Endothelial cell of umbilical vein (primary cell): ENCODE measurements at regions not wholly inside any gene's neighbourhood (a gene's known extent, or its start where the extent isn't known, plus 50 kb on each side); places are given as distances from the start of the nearest gene placed in this dataset.

ENCODE experiments used
- CTCF ChIP-seq, 2 donors: IDR thresholded peaks; 1 replicate in 1 of 2; 2 replicates in 1 of 2; pipeline ENCODE4 v1.5.1; 2011; ENCODE audit warnings: low read length in 2 of 2, mild to moderate bottlenecking in 2 of 2, moderate library complexity in 2 of 2, control low read depth in 1 of 2, inconsistent platforms in 1 of 2, low read depth in 1 of 2; ENCODE audit not compliant: insufficient read depth in 1 of 2; ENCODE audit errors: extremely low read depth in 1 of 2
- EZH2 ChIP-seq: IDR thresholded peaks from 2 replicates; pipeline ENCODE4 v1.6.1; 2012; ENCODE audit warnings: borderline replicate concordance, low read depth, mild to moderate bottlenecking, moderate library complexity, low read length, inconsistent platforms; ENCODE audit not compliant: severe bottlenecking
- FOS ChIP-seq: IDR thresholded peaks from 2 replicates; pipeline ENCODE4 v1.6.1; 2011; ENCODE audit warnings: mild to moderate bottlenecking, low read length, moderate library complexity, borderline replicate concordance; ENCODE audit not compliant: insufficient read depth
- JUN ChIP-seq: IDR thresholded peaks from 2 replicates; pipeline ENCODE4 v1.6.1; 2011; ENCODE audit warnings: borderline replicate concordance, low read depth; ENCODE audit not compliant: insufficient read length, insufficient read depth
- MAX ChIP-seq: IDR thresholded peaks from 2 replicates; pipeline ENCODE4 v1.6.1; 2011; ENCODE audit not compliant: insufficient read depth, insufficient read length
- MYC ChIP-seq: IDR thresholded peaks from one replicate; pipeline ENCODE4 v1.6.1; 2011; ENCODE audit warnings: mild to moderate bottlenecking, low read depth, low read length
- POLR2A ChIP-seq: IDR thresholded peaks from 2 replicates; pipeline ENCODE4 v1.6.1; 2012; ENCODE audit warnings: low read depth, mild to moderate bottlenecking, control low read depth, low read length
- POLR2AphosphoS5 ChIP-seq: IDR thresholded peaks from 2 replicates; pipeline ENCODE4 v1.6.1; 2012; ENCODE audit warnings: low read depth, mild to moderate bottlenecking, control low read depth, low read length, moderate library complexity; ENCODE audit not compliant: insufficient read depth

GRCh38 chr14:29062466-29062865 is 295.9 kb downstream of the FOXG1 start:
- TF ChIP-seq CTCF (IDR thresholded peaks at IDR 0.05; ENCODE audit: extremely low read depth in 1 of 2, insufficient read depth in 1 of 2, low read depth in 1 of 2, low read length in 2 of 2): no peak
- no peak for TF ChIP-seq MAX
- no peak for TF ChIP-seq POLR2AphosphoS5
- TF ChIP-seq FOS: no peak
- no peak for TF ChIP-seq POLR2A
- TF ChIP-seq MYC: no peak
- TF ChIP-seq JUN: no peak
- TF ChIP-seq EZH2: no peak
